HepG2 (cell line): ENCODE measurements at regions not wholly inside any gene's neighbourhood (a gene's known extent, or its start where the extent isn't known, plus 50 kb on each side); places are given as distances from the start of the nearest gene placed in this dataset.
A peak's percentile ranks its signal among the peaks of the same experiment; 100 is the strongest.

Source experiments
- ATAC-seq: fragments of 200-7000 bp; cut with Tn5 transposase; 3 replicates; pipeline ENCODE4 v1.9.1; 2020; ENCODE audit warnings: mild to moderate bottlenecking, moderate library complexity
- BruUV-seq: library from RNA; stranded (reverse); fragments of 400-500 nt; replicated peaks from 2 replicates; lab custom pipeline; 2021; lab: Mats Ljungman, UMichigan
- CTCF ChIA-PET: fragments of 300-600 bp; formaldehyde crosslinking; extraction: SDS; loops from one replicate; lab custom pipeline; 2021; ENCODE audit warnings: low total read pairs, inconsistent platforms, low intra/inter-chr PET ratio; lab: Yijun Ruan, JAX
- POLR2A ChIA-PET: fragments of 350-600 bp; sonication (Branson Sonifier 250); formaldehyde crosslinking; loops from one replicate; lab custom pipeline; 2020; ENCODE audit warnings: antibody characterized with exemption, inconsistent platforms; lab: Yijun Ruan, JAX
- DNase-seq: peaks from one replicate; pipeline ENCODE4 v3.0.0-alpha.2; 2015; ENCODE audit warnings: low spot score
- FAIRE-seq: peaks from 3 replicates; lab custom pipeline; 2011; peaks lifted over from hg19 to GRCh38; lab: Jason Lieb, UNC
- H2AFZ ChIP-seq: one replicate; pipeline ENCODE4 v1.6.1; 2011; ENCODE audit warnings: low read length, inconsistent platforms
- H3K27ac ChIP-seq: fragments of 300-600 bp; 3 replicates; pipeline ENCODE4 v1.8.0; 2011; ENCODE audit warnings: mixed run types, mild to moderate bottlenecking, mixed read lengths, low read length, inconsistent platforms; ENCODE audit not compliant: insufficient read depth; ENCODE audit errors: extremely low read length
- H3K27me3 ChIP-seq, 2 experiments: fragments of 200-600 bp in 1 of 2; 2 replicates in 1 of 2; 3 replicates in 1 of 2; pipeline versions ENCODE4 v1.6.0 to v1.8.0; 2011; ENCODE audit warnings: low read length in 2 of 2, mild to moderate bottlenecking in 2 of 2, moderate library complexity in 2 of 2, inconsistent platforms in 1 of 2; ENCODE audit not compliant: insufficient read depth in 2 of 2, control insufficient read depth in 1 of 2
- H3K36me3 ChIP-seq, 2 experiments: fragments of 200-600 bp in 1 of 2; replicated peaks in 1 of 2; 2 replicates in 1 of 2; 3 replicates in 1 of 2; pipeline versions ENCODE4 v1.5.1 to v1.8.0; 2011; ENCODE audit warnings: low read length in 2 of 2, inconsistent platforms in 1 of 2; ENCODE audit not compliant: insufficient read depth in 2 of 2, control insufficient read depth in 1 of 2
- H3K4me1 ChIP-seq: 2 replicates; pipeline ENCODE4 v1.5.1; 2012; ENCODE audit warnings: low read length, inconsistent platforms; ENCODE audit not compliant: insufficient read depth
- H3K4me2 ChIP-seq: 2 replicates; pipeline ENCODE4 v1.6.0; 2011; ENCODE audit warnings: low read depth, low read length, inconsistent platforms
- H3K4me3 ChIP-seq, 3 experiments: fragments of 200-600 bp in 1 of 3; sonication (generic), shearing (Covaris generic) in 1 of 3; replicated peaks in 1 of 3; 2 replicates each; pipeline ENCODE4 v1.5.1; 2011 to 2016; ENCODE audit warnings: low read length in 3 of 3, inconsistent platforms in 2 of 3, low read depth in 2 of 3, mild to moderate bottlenecking in 2 of 3, control low read depth in 1 of 3, mixed read lengths in 1 of 3; ENCODE audit not compliant: insufficient read depth in 1 of 3
- H3K79me2 ChIP-seq: one replicate; pipeline ENCODE4 v1.6.1; 2011; ENCODE audit warnings: low read length, inconsistent platforms; ENCODE audit not compliant: insufficient read depth
- H3K9ac ChIP-seq: 2 replicates; pipeline ENCODE4 v1.6.0; 2011; ENCODE audit warnings: mild to moderate bottlenecking, low read depth, low read length, inconsistent platforms; ENCODE audit not compliant: insufficient read depth
- H3K9me3 ChIP-seq: 2 replicates; pipeline ENCODE4 v1.5.1; 2012; ENCODE audit warnings: mild to moderate bottlenecking, low read length
- H4K20me1 ChIP-seq: 2 replicates; pipeline ENCODE4 v1.6.0; 2011; ENCODE audit warnings: inconsistent platforms, mild to moderate bottlenecking, low read length, moderate library complexity; ENCODE audit not compliant: insufficient read depth
- ATRX ChIP-seq: sonication (generic); formaldehyde crosslinking; IDR thresholded peaks from 2 replicates; pipeline ENCODE4 v1.4.0; 2020; ENCODE audit warnings: missing genetic modification reagents, borderline replicate concordance
- CENPT ChIP-seq: sonication (generic); formaldehyde crosslinking; IDR thresholded peaks from 2 replicates; pipeline ENCODE4 v1.8.0; 2022; ENCODE audit warnings: low read depth, mild to moderate bottlenecking, moderate library complexity, missing genetic modification reagents
- CREB1 ChIP-seq, 2 experiments: fragments of 450-650 bp in 1 of 2; IDR thresholded peaks; 2 replicates each; pipeline ENCODE4 v1.6.1; 2016 to 2017; ENCODE audit warnings: control low read depth in 1 of 2, mild to moderate bottlenecking in 1 of 2, missing compliant biosample characterization in 1 of 2, missing genetic modification characterization in 1 of 2
- CREM ChIP-seq, 2 experiments: sonication (generic) in 1 of 2; formaldehyde crosslinking in 1 of 2; IDR thresholded peaks; 2 replicates each; pipeline versions ENCODE4 v1.4.0 to v1.6.1; 2016 to 2020; ENCODE audit warnings: antibody characterized with exemption in 1 of 2, mild to moderate bottlenecking in 1 of 2, missing genetic modification reagents in 1 of 2
- MBNL3 ChIP-seq: fragments of 250-450 bp; sonication (Bioruptor Pico); conservative IDR thresholded peaks from 2 replicates; pipeline ENCODE4 v1.8.0; 2022; ENCODE audit warnings: mild to moderate bottlenecking, inconsistent platforms
- NFIC ChIP-seq: IDR thresholded peaks from 2 replicates; pipeline ENCODE4 v1.6.1; 2012; ENCODE audit warnings: mild to moderate bottlenecking, low read length, inconsistent platforms
- PRPF4 ChIP-seq: fragments of 200-400 bp; formaldehyde crosslinking; IDR thresholded peaks from 2 replicates; pipeline ENCODE4 v1.6.1; 2016; ENCODE audit warnings: low read length, low read depth; ENCODE audit not compliant: poor library complexity, severe bottlenecking
- RAD51 ChIP-seq: fragments of 450-650 bp; IDR thresholded peaks from 2 replicates; pipeline ENCODE4 v1.6.1; 2016; ENCODE audit warnings: borderline replicate concordance
- SMARCE1 ChIP-seq: fragments of 450-650 bp; IDR thresholded peaks from 2 replicates; pipeline ENCODE4 v1.6.1; 2017; ENCODE audit warnings: borderline replicate concordance
- TCF7 ChIP-seq: sonication (generic); IDR thresholded peaks from 2 replicates; pipeline ENCODE4 v1.6.1; 2016; ENCODE audit warnings: antibody characterized with exemption, low read depth
- TP53 ChIP-seq: sonication (generic); formaldehyde crosslinking; conservative IDR thresholded peaks from 2 replicates; pipeline ENCODE4 v1.4.0; 2020; ENCODE audit warnings: missing genetic modification reagents
- ZNF451 ChIP-seq: sonication (generic); formaldehyde crosslinking; IDR thresholded peaks from 2 replicates; pipeline ENCODE4 v1.5.0; 2020; ENCODE audit warnings: mild to moderate bottlenecking, missing genetic modification reagents
- ZNF460 ChIP-seq: sonication (generic); formaldehyde crosslinking; IDR thresholded peaks from 2 replicates; pipeline ENCODE4 v1.5.1; 2020; ENCODE audit warnings: missing genetic modification reagents, mild to moderate bottlenecking, borderline replicate concordance
- ZNF549 ChIP-seq: sonication (generic); formaldehyde crosslinking; IDR thresholded peaks from 2 replicates; pipeline ENCODE4 v1.5.0; 2020; ENCODE audit warnings: missing genetic modification reagents
- ZNF691 ChIP-seq: sonication (generic); formaldehyde crosslinking; IDR thresholded peaks from 2 replicates; pipeline ENCODE4 v1.4.0; 2020; ENCODE audit warnings: missing genetic modification reagents, low read depth, mild to moderate bottlenecking, borderline replicate concordance
- ZNF737 ChIP-seq: sonication (generic); formaldehyde crosslinking; IDR thresholded peaks from 2 replicates; pipeline ENCODE4 v1.5.0; 2020; ENCODE audit warnings: missing genetic modification reagents, mild to moderate bottlenecking, borderline replicate concordance
- ZNF776 ChIP-seq: sonication (generic); formaldehyde crosslinking; IDR thresholded peaks from 2 replicates; pipeline ENCODE4 v1.4.0; 2020; ENCODE audit warnings: mild to moderate bottlenecking, missing genetic modification reagents
- ZSCAN22 ChIP-seq: sonication (generic); formaldehyde crosslinking; IDR thresholded peaks from 2 replicates; pipeline ENCODE4 v1.4.0; 2020; ENCODE audit warnings: mild to moderate bottlenecking, missing genetic modification reagents
- WGBS: methylation state at CpG from one replicate; pipeline ENCODE4 v1.1.6; 2017; ENCODE audit warnings: low lambda C conversion rate; 5-methylcytosine and 5-hydroxymethylcytosine counted together
- in situ Hi-C: cut with HindIII; loops from 2 replicates; pipeline ENCODE4 v1.10.0; 2017; ENCODE audit warnings: low pct_unique_long_range_greater_than_20kb; ENCODE audit not compliant: extremely low pct_ligation_motif_present
- intact Hi-C: fragments of 100-400 bp; cut with micrococcal nuclease; formaldehyde crosslinking; loops from one replicate; pipeline ENCODE4 v1.10.0; 2022; ENCODE audit not compliant: unreplicated experiment

- ChIA-PET POLR2A (no interaction called here), CTCF (no interaction called here)
- TF ChIP-seq NFIC (no peak), CREB1 (IDR thresholded peaks at IDR 0.05) (peak; percentile 45; the same call in 1 of the 2 replicates), CREB1 (CRISPR knock-in tag; IDR thresholded peaks at IDR 0.05) (no peak), ZNF776 (CRISPR knock-in tag) (no peak), ZNF737 (CRISPR knock-in tag) (no peak)
- 57% methylated on average over 3 of the region's 3 CpGs for WGBS
- Histone ChIP-seq H3K9me3 (peaks cover 26% of the 10 kb centered on the region), H3K4me2 (no peak overlapping the region), H4K20me1 (no peaks in the 10 kb centered on the region), H3K4me1 (peaks cover 5% of the 10 kb centered on the region), H3K27ac (no peak overlapping the region), H3K36me3 (no peaks in the 10 kb centered on the region), H3K4me3 (no peak overlapping the region), H2AFZ (no peak overlapping the region), H3K9ac (no peak overlapping the region), H3K79me2 (no peaks in the 10 kb centered on the region), H3K27me3 (no peaks in the 10 kb centered on the region)
- no TSS peak for BruUV-seq
- ATAC-seq (no peak), DNase-seq (no peak), FAIRE-seq (no peak)
- in situ Hi-C loops (no loop called here), intact Hi-C loops (no loop called here)
These were observed 64.3 kb downstream of the EDN1 start for GRCh38 chr6:12354499-12354898.

GRCh38 chr6:12355354-12355753 is 65.2 kb downstream of the EDN1 start:
- ChIA-PET POLR2A (no interaction called here), CTCF (no interaction called here)
- intact Hi-C loops, result no loop called here
- H4K20me1 ChIP-seq, result no peaks in the 10 kb centered on the region
- 65% methylated on average over 3 of the region's 3 CpGs for WGBS
- TF ChIP-seq TCF7 (no peak), PRPF4 (no peak), CENPT (no peak), ZNF549 (CRISPR knock-in tag) (no peak), ZNF451 (no peak), ZNF691 (CRISPR knock-in tag) (no peak), MBNL3 (CRISPR knock-in tag) (no peak), ZNF460 (CRISPR knock-in tag) (no peak), RAD51 (no peak), CREM (IDR thresholded peaks at IDR 0.05) (no peak), CREM (CRISPR knock-in tag; IDR thresholded peaks at IDR 0.05) (no peak), TP53 (no peak), ATRX (no peak), ZSCAN22 (CRISPR knock-in tag) (no peak), SMARCE1 (no peak)
- H2AFZ ChIP-seq, result no peak overlapping the region
- no peaks in the 10 kb centered on the region for H3K79me2 ChIP-seq
- ATAC-seq (no peak), DNase-seq (no peak), FAIRE-seq (no peak)
- no peaks in the 10 kb centered on the region for H3K36me3 ChIP-seq
- H3K4me2 ChIP-seq, result no peak overlapping the region
- no peaks in the 10 kb centered on the region for H3K27me3 ChIP-seq
- no peaks in the 10 kb centered on the region; the same call in 1 of the 2 replicates for H3K4me1 ChIP-seq
- BruUV-seq, result no TSS peak
- no peak overlapping the region for H3K27ac ChIP-seq
- in situ Hi-C loops, result no loop called here
- no peak overlapping the region for H3K4me3 ChIP-seq
- H3K9ac ChIP-seq, result no peak overlapping the region
- peaks cover 25% of the 10 kb centered on the region for H3K9me3 ChIP-seq
